Activated CD8-positive, alpha-beta memory T cell treated with anti-CD3 and anti-CD28 coated beads for 24 hours (primary cell): ENCODE measurements at regions not wholly inside any gene's neighbourhood (a gene's known extent, or its start where the extent isn't known, plus 50 kb on each side); places are given as distances from the start of the nearest gene placed in this dataset.

Experiments used
- DNase-seq: peaks from one replicate; pipeline ENCODE4 v3.0.0-alpha.2; 2020

GRCh38 chr2:12300019-12300602 is 416.6 kb upstream of the TRIB2 start:
- DNase-seq: no peak

GRCh38 chr2:12300927-12301326 is 415.8 kb upstream of the TRIB2 start:
- no peak for DNase-seq

GRCh38 chr2:12302140-12302539 is 414.6 kb upstream of the TRIB2 start:
- no peak for DNase-seq

- DNase-seq: no peak
Observed at GRCh38 chr2:12302691-12303090, 414.0 kb upstream of the TRIB2 start.

GRCh38 chr2:12303181-12304030 is 413.3 kb upstream of the TRIB2 start:
- DNase-seq: no peak

DNA sequence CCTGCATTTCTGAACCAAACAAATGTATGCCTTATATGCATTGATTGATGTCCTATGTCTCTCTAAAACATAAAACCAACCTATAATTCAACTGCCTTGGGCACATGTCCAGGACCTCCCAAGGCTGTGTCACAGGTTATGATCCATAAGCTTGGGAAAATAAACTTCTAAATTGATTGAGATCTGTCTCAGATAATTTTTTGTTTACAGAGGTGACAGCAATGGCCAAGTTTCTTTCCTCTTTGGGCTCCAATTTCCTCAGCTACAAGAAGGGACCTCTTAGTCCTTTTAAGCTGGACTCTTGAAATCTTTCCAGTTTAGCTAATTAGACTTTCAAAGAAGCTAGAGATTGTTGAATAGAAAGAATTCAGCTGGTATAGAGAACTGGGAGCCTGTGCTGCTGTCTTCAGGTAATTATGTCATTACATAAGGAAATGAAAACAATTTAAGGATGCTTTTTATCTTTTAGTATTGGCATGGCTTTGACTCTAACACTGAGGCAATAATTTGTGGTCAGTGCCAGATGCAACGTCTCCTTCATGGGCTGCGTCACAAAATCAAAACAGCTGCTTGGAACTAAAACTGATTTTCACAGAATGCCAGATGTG is 412.1 kb upstream of the TRIB2 start:
- no peak for DNase-seq

DNA sequence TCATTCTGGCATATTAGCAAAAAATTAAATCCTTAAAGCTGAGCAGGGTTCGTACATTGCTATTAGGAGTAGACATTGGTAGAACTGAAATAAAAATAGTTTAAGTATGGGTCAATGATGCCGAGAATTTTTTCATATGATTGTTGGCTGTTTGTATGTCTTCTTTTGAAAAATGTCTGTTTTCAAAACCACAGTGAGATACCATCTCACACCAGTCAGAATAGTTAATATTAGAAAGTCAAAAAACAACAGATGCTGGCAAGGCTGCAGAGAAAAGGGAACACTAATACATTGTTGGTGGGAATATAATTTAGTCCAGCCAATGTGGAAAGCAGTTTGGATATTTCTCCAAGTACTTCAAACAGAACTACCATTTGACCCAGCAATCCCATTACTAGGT is 410.8 kb upstream of the TRIB2 start:
- DNase-seq: no peak

- DNase-seq: no peak
Observed at GRCh38 chr2:12310399-12310798, 406.3 kb upstream of the TRIB2 start.

DNA sequence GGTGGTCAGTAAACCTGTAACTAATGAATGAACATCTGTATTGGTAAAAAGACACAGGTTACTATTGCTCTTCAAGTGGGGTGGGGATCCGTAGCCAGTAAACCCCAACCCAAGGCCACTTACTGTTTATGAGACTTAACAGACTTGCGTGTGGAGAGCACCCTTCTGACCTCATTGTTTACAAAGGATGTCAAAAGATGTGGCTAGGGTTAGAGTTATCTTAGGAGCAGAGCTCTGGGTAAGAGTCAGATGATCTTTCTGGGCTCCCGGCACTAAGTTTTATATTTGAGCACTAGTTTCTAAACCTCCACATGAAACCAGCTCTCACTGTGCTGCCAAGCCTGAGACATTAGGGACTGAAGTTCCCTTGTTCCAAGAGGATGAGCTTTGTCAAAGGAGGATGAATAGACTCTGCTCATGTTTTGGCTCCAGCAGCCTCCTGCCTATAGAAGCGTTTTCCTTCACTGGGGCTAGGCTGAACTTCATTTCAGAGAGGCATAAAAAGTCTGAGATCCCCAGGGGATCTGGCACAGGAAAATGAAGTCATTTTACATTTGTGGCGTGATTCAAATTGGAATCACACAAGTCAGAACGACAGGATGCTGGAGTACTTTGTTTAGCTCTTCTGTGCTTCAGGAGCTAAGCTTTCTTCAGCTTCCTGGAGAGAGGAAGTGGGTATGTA is 403.1 kb upstream of the TRIB2 start:
- no peak for DNase-seq

- DNase-seq: no peak
Observed at GRCh38 chr2:12314127-12314760, 402.5 kb upstream of the TRIB2 start.

- no peak for DNase-seq
Observed at GRCh38 chr2:12315224-12315623, 401.5 kb upstream of the TRIB2 start.

GRCh38 chr2:12316476-12316875 is 400.3 kb upstream of the TRIB2 start:
- no peak for DNase-seq

DNA sequence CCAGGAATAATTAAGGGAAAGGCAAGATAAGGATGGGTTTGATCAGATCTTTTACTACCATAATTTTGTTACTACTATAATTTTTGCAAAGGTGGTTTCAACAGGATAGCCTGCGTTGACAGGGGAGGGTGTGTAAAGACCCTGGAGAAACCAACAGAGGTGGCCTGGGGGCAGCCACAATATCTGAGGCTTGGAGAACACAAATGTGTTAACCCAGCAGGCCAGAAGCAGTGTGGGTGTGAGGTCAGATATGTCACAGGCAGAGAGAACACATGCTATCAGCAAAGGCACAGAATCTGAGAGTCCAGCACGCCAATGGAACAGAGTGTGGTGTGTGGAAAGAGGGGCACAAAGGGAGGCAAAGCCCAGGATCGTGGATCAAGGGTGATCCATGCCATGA is 399.4 kb upstream of the TRIB2 start:
- no peak for DNase-seq

DNA sequence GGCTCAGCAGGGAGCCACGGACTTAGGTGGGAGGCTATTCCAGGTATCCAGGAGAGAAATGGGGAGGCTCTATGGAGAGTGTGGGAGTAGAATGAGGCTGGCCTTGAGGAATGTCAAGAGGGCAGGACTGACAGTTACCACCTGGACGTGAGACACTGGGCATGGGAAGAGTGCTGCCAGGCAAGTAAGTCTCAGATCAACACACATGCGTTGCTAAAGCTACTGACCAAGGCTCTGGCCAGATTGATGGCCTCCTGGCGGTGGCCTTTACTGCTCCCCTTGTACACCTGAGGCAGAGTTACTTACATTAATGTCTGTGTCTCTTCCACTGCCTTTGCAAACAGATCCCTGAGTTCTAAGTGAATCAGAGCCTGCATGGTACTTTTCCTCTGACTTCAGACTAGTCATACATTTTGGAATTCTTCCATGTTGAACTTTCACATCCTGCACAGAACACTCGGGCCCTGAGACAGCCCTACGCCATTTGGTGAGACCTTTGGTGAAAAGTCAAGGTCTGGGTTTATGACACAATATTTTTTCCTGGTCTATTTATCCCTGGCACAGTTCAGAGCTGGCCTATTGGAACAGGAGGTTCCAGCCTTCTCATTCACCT is 398.8 kb upstream of the TRIB2 start:
- no peak for DNase-seq

- DNase-seq: no peak
Observed at GRCh38 chr2:12318427-12319057, 398.2 kb upstream of the TRIB2 start.

- no peak for DNase-seq
Observed at GRCh38 chr2:12320027-12320734, 396.6 kb upstream of the TRIB2 start.

DNA sequence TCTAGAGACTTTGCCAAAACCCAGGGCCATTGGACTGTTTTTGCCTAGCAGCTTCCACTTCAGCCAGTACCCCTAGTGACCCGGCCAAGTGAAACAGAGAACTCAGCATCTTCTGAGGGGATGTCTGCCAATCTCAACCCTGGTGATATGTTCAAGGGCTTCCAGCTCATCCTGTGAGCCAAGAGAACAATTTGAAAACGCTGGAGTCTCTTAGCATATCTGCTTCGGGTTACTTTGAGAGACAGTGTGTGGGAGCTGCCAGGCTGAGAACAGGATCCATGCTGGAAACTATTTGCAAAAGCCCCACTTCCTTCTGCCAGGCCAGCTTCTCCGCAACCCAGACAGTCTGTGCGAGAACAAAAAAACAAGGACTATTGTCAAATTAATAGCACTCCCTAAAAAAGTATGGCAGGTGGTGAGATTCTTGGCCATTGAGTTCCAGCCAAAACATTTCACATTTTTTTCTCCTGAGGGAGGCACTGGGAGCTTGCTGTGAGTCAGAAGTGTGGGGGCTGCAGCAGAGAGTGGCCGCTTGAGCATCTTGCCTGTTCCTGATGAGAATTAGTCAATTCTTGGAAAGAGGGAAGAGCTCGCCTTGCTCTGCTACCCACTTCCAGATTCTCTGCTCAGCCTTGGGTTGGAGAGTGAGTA is 395.6 kb upstream of the TRIB2 start:
- DNase-seq: no peak

GRCh38 chr2:12321886-12322285 is 394.9 kb upstream of the TRIB2 start:
- DNase-seq: no peak

- no peak for DNase-seq
Observed at GRCh38 chr2:12325806-12326205, 390.9 kb upstream of the TRIB2 start.

- DNase-seq: no peak
Observed at GRCh38 chr2:12326449-12327190, 390.1 kb upstream of the TRIB2 start.
